HepG2 (cell line): ENCODE measurements at regions not wholly inside any gene's neighbourhood (a gene's known extent, or its start where the extent isn't known, plus 50 kb on each side); places are given as distances from the start of the nearest gene placed in this dataset.

Experiments used
- FIP1L1 ChIP-seq: fragments of 200-400 bp; formaldehyde crosslinking; IDR thresholded peaks from 2 replicates; pipeline ENCODE4 v1.6.1; 2018; ENCODE audit warnings: low read depth, mild to moderate bottlenecking, low read length, moderate library complexity, borderline replicate concordance; ENCODE audit not compliant: insufficient read depth
- FOXJ3 ChIP-seq: sonication (generic); formaldehyde crosslinking; IDR thresholded peaks from 2 replicates; pipeline ENCODE4 v1.4.0; 2020; ENCODE audit warnings: missing genetic modification reagents, mild to moderate bottlenecking, borderline replicate concordance
- FOXM1 ChIP-seq: sonication (generic); formaldehyde crosslinking; IDR thresholded peaks from 2 replicates; pipeline ENCODE4 v1.5.0; 2020; ENCODE audit warnings: missing genetic modification reagents
- IRX3 ChIP-seq: sonication (generic); formaldehyde crosslinking; IDR thresholded peaks from 2 replicates; pipeline ENCODE4 v1.8.1; 2023; ENCODE audit warnings: mild to moderate bottlenecking, low read depth, missing genetic modification reagents, borderline replicate concordance
- MBNL3 ChIP-seq: fragments of 250-450 bp; sonication (Bioruptor Pico); conservative IDR thresholded peaks from 2 replicates; pipeline ENCODE4 v1.8.0; 2022; ENCODE audit warnings: mild to moderate bottlenecking, inconsistent platforms
- NFE2 ChIP-seq: sonication (generic); formaldehyde crosslinking; IDR thresholded peaks from 2 replicates; pipeline ENCODE4 v1.4.0; 2020; ENCODE audit warnings: missing genetic modification reagents
- RARG ChIP-seq: sonication (generic); formaldehyde crosslinking; IDR thresholded peaks from 2 replicates; pipeline ENCODE4 v1.4.0; 2020; ENCODE audit warnings: low read depth, mild to moderate bottlenecking, missing genetic modification reagents
- RXRB ChIP-seq: IDR thresholded peaks from 2 replicates; pipeline ENCODE4 v1.6.1; 2016; ENCODE audit warnings: borderline replicate concordance, missing genetic modification reagents, missing compliant biosample characterization
- SOX13 ChIP-seq, 3 experiments: fragments of 450-650 bp in 1 of 3; sonication (generic) in 1 of 3; formaldehyde crosslinking in 1 of 3; IDR thresholded peaks in 2 of 3; conservative IDR thresholded peaks in 1 of 3; 2 replicates each; pipeline versions ENCODE4 v1.5.0 to v1.6.1; 2016 to 2020; ENCODE audit warnings: antibody characterized with exemption in 1 of 3, mild to moderate bottlenecking in 1 of 3, missing compliant biosample characterization in 1 of 3, missing genetic modification reagents in 1 of 3, moderate library complexity in 1 of 3
- ZNF138 ChIP-seq: sonication (generic); formaldehyde crosslinking; IDR thresholded peaks from 2 replicates; pipeline ENCODE4 v1.5.0; 2020; ENCODE audit warnings: mild to moderate bottlenecking, low read depth, missing genetic modification reagents
- ZNF17 ChIP-seq: sonication (generic); formaldehyde crosslinking; IDR thresholded peaks from 2 replicates; pipeline ENCODE4 v1.5.0; 2020; ENCODE audit warnings: mild to moderate bottlenecking, missing genetic modification reagents
- ZNF598 ChIP-seq: sonication (generic); formaldehyde crosslinking; IDR thresholded peaks from 2 replicates; pipeline ENCODE4 v1.5.1; 2020; ENCODE audit warnings: mild to moderate bottlenecking, missing genetic modification reagents, borderline replicate concordance
- ZNF660 ChIP-seq: sonication (generic); formaldehyde crosslinking; IDR thresholded peaks from 2 replicates; pipeline ENCODE4 v1.5.1; 2020; ENCODE audit warnings: mild to moderate bottlenecking, low read depth, missing genetic modification reagents, borderline replicate concordance
- TF ChIP-seq, protein P1 (sequence below): sonication (generic); formaldehyde crosslinking; IDR thresholded peaks from 2 replicates; pipeline ENCODE4 v1.5.1; 2020; ENCODE audit warnings: missing genetic modification reagents, mild to moderate bottlenecking, borderline replicate concordance
- TF ChIP-seq, protein P2 (sequence below): sonication (generic); formaldehyde crosslinking; IDR thresholded peaks from 2 replicates; pipeline ENCODE4 v1.4.0; 2020; ENCODE audit warnings: missing genetic modification reagents, borderline replicate concordance
- TF ChIP-seq, protein P3 (sequence below): sonication (generic); formaldehyde crosslinking; IDR thresholded peaks from 2 replicates; pipeline ENCODE4 v1.4.0; 2020; ENCODE audit warnings: missing genetic modification reagents
- TF ChIP-seq, protein P4 (sequence below): sonication (generic); formaldehyde crosslinking; IDR thresholded peaks from 2 replicates; pipeline ENCODE4 v1.5.0; 2020; ENCODE audit warnings: mild to moderate bottlenecking, missing genetic modification reagents
- TF ChIP-seq, protein P5 (sequence below): sonication (generic); formaldehyde crosslinking; IDR thresholded peaks from 2 replicates; pipeline ENCODE4 v1.8.0; 2022; ENCODE audit warnings: low read depth, missing genetic modification reagents

DNA sequence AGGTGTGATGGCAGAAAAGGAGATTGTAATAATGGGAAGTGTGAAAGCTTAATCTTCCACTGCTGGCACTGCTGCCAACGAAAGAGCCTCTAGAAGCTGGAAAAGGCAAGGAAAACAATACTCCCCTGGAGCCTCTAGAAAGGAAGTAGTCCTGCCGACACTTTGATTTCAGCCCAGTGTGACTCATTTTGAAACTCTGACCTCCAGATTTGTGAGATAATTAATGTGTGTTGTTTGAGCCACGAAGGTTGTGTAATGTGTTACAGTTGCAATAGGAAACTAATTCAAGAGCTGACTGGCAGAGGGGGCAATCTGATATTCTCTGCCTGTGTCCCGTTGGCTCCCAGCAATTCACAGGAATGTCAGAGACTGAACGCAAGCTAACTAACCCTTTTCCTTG lies 219.2 kb upstream of the UBE2E3 start (continued):
- TF ChIP-seq, protein P1, sequence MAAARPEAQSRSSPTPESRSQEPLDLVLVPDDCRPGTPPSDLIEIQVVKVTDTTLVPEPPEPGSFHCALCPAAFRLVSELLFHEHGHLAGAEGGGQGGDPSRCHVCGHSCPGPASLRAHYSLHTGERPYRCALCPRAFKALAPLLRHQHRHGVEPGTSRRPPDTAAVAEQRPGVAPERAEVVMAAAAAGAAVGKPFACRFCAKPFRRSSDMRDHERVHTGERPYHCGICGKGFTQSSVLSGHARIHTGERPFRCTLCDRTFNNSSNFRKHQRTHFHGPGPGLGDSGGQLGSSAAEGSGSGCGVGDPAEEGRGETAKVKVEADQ (CRISPR knock-in tag), result no peak
- TF ChIP-seq FOXJ3 (CRISPR knock-in tag) (0 out of 2 replicates have a peak, but pooled peaks have one; percentile 30), RARG (CRISPR knock-in tag) (no peak), SOX13 (IDR thresholded peaks at IDR 0.05) (no peak), SOX13 (CRISPR knock-in tag; conservative IDR thresholded peaks at IDR 0.05 in 1 of 2, IDR thresholded peaks at IDR 0.05 in 1 of 2) (peak in 1 of 2 experiments; percentile 77; a peak in 1 of 4 replicates), IRX3 (CRISPR knock-in tag) (no peak), FIP1L1 (no peak), MBNL3 (CRISPR knock-in tag) (no peak), ZNF660 (CRISPR knock-in tag) (no peak), ZNF17 (CRISPR knock-in tag) (no peak), FOXM1 (CRISPR knock-in tag) (no peak), RXRB (peak; percentile 59), NFE2 (CRISPR knock-in tag) (no peak), ZNF598 (CRISPR knock-in tag) (no peak), ZNF138 (no peak)
- TF ChIP-seq, protein P2, sequence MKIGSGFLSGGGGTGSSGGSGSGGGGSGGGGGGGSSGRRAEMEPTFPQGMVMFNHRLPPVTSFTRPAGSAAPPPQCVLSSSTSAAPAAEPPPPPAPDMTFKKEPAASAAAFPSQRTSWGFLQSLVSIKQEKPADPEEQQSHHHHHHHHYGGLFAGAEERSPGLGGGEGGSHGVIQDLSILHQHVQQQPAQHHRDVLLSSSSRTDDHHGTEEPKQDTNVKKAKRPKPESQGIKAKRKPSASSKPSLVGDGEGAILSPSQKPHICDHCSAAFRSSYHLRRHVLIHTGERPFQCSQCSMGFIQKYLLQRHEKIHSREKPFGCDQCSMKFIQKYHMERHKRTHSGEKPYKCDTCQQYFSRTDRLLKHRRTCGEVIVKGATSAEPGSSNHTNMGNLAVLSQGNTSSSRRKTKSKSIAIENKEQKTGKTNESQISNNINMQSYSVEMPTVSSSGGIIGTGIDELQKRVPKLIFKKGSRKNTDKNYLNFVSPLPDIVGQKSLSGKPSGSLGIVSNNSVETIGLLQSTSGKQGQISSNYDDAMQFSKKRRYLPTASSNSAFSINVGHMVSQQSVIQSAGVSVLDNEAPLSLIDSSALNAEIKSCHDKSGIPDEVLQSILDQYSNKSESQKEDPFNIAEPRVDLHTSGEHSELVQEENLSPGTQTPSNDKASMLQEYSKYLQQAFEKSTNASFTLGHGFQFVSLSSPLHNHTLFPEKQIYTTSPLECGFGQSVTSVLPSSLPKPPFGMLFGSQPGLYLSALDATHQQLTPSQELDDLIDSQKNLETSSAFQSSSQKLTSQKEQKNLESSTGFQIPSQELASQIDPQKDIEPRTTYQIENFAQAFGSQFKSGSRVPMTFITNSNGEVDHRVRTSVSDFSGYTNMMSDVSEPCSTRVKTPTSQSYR, result no peak
- TF ChIP-seq, protein P3, sequence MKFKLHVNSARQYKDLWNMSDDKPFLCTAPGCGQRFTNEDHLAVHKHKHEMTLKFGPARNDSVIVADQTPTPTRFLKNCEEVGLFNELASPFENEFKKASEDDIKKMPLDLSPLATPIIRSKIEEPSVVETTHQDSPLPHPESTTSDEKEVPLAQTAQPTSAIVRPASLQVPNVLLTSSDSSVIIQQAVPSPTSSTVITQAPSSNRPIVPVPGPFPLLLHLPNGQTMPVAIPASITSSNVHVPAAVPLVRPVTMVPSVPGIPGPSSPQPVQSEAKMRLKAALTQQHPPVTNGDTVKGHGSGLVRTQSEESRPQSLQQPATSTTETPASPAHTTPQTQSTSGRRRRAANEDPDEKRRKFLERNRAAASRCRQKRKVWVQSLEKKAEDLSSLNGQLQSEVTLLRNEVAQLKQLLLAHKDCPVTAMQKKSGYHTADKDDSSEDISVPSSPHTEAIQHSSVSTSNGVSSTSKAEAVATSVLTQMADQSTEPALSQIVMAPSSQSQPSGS (CRISPR knock-in tag), result no peak
- TF ChIP-seq, protein P4, sequence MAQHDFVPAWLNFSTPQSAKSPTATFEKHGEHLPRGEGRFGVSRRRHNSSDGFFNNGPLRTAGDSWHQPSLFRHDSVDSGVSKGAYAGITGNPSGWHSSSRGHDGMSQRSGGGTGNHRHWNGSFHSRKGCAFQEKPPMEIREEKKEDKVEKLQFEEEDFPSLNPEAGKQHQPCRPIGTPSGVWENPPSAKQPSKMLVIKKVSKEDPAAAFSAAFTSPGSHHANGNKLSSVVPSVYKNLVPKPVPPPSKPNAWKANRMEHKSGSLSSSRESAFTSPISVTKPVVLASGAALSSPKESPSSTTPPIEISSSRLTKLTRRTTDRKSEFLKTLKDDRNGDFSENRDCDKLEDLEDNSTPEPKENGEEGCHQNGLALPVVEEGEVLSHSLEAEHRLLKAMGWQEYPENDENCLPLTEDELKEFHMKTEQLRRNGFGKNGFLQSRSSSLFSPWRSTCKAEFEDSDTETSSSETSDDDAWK (CRISPR knock-in tag), result no peak
- TF ChIP-seq, protein P5, sequence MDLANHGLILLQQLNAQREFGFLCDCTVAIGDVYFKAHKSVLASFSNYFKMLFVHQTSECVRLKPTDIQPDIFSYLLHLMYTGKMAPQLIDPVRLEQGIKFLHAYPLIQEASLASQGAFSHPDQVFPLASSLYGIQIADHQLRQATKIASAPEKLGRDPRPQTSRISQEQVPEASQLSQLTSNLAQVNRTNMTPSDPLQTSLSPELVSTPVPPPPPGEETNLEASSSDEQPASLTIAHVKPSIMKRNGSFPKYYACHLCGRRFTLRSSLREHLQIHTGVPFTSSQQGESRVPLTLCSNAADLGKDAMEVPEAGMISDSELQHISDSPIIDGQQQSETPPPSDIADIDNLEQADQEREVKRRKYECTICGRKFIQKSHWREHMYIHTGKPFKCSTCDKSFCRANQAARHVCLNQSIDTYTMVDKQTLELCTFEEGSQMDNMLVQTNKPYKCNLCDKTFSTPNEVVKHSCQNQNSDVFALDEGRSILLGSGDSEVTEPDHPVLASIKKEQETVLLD (CRISPR knock-in tag), result no peak
